ELF-1 (cell line): ENCODE measurements at regions not wholly inside any gene's neighbourhood (a gene's known extent, or its start where the extent isn't known, plus 50 kb on each side); places are given as distances from the start of the nearest gene placed in this dataset.
"Not testable (repeated sequence)": the region's sequence is repeated elsewhere in the genome, so short reads cannot be mapped to it uniquely, and the experiment has no call there.

Source experiments
- DNase-seq: peaks from one replicate; pipeline ENCODE4 v3.0.0-alpha.2; 2016; ENCODE audit warnings: low read depth, low spot score

DNA sequence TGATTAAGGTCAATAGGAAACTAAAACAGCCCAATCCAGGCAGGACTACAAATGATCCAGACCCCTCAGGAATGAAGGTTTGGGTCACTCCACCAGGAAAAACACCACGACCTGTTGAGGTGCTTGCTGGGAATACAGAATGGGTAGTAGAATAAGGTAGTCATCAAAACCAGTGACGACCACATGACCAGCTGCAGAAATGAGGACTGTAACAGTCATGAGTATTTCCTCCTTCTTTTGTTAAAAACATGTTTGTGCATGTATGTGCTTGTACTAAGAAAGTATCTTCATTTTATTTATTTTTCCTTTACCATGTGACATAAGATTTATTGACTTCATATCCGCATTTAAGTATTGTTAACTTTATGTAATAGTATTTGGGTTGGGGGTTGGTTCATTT is 603.5 kb upstream of the NR3C2 start:
- no peak for DNase-seq

DNA sequence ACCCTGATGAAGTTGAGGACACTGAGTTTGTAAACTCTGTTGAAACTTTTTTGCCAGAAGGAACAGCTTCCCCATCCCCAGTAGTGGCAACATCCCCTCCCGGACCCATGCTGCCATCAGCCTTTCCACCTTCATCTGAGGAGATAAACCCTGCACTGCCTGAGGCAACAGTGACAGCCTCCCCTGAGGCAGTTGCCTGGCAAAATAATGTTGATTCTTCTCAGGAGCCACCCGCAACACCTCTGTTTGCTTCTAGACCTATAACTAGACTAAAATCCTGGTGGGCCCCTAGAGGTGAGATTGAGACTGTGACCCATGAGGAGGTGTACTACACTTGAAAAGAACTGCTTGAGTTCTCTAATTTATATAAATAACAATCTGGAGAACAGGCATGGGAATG is 597.6 kb upstream of the NR3C2 start:
- not testable (repeated sequence) for DNase-seq

DNA sequence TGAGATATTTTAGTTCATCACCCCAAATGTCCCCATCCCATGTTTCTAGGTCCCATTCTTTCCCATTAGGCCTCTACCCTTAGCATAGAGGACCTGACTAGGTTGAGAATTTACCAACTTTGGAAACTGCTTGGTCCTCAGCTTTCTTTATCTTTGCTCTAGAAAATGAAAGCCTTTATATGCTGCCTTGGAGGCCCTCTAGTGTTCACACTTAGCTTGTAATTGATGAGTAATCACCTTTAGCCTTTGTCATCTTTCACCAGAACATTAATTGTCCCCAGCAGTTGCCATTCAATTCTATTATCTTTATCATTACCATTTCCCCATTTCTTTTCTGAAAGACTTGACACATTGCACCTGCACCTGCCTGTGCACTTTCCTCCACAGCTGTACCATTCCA is 589.2 kb upstream of the NR3C2 start:
- no peak for DNase-seq

DNA sequence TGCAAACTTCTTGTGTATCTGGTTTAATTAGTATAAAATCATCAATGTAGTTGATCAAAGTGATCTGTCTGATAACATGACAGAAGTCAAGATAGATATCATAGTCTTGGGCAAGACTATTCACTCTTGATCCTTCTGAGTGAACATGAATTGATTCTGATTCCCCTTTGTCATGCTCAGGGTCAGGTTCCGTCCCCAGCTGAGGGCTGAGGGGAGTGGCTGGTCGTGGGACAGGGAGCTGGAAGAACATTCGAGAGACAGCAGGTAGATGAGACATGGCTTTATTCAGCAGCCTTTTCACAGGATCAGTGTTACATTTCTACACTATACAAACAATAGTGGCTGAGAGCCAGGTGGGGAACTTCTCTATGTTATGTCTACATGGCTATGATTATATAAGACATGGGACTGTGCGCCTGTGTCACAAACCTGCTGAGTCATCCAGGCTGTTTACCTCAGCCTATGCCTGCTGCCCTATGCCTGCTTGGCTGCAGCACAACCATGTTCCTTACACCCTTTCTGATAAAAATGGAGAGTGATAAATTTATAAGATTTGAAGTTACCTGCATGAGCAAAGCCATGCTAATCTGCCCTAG is 586.9 kb upstream of the NR3C2 start:
- peak; percentile 2 for DNase-seq

DNA sequence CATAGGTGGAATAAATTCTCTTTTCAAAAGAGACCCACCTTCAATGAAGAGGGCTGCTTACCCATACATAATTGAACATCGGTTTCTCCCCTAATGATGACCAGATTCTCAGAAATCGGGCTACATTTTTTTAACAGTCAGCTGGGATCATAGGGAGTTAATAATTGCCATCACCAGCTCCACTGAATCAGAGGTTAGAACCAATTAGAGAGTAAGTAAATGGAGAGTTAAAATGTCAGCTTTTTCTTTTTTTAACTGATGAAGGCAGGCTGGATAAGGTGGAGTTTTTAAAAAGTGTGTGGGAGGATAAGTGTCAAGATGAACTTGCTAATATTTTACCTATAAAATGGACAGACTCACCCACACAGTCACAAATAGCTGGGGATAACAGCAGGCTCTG is 584.5 kb upstream of the NR3C2 start:
- DNase-seq, result no peak

DNA sequence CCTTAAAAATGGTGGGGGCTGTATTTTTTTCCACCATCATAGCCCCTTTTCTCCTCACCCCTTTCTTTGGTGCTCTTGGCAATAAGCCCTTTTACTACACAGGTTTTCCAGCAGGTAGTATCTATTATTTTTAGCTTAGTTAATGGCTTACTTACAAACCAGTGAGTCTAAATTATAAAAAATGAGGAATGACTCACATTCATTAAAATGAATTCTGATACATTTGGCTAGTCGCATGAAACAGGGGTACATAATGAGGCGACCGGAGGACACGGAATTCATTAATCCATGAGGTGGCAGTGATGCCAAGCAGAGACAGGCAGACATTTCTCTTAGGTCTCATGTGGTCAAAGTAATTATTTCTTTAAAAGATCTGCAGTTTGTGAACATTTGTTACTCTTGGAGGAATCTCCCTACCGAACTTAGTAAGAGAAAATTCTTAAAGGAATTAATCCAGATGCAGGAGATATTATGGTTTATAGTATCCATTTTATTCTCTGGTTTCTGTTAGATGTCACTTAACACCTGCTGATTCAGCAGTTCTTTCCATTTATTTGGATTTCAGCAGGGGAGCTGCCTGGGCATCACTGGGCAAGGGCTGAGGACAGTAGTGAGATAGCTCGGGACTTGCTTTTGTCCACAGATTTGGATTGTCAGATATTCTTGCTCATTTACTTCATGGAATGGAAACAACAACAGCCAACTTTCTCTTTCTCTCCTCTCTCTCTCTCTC is 575.0 kb upstream of the NR3C2 start:
- no peak for DNase-seq

DNA sequence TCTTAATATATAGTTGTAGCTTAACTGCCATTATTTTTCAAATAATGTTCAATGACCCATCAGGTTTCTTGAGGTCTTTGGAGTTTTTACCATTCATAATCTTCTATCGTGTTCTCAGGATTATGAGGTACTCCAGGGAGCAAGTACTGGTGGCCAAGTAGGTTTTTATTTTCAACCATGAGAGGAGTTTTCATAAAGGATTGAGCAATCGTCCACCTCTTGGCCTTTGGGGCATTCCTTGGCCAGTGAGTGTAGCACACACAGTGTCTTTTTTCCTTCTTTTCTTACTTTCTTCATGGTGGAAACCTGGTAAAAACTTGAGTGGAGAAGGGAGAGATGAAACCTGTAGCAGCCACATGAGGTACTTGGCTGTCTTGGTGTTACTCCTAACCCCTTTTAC is 567.0 kb upstream of the NR3C2 start:
- DNase-seq, result no peak

DNA sequence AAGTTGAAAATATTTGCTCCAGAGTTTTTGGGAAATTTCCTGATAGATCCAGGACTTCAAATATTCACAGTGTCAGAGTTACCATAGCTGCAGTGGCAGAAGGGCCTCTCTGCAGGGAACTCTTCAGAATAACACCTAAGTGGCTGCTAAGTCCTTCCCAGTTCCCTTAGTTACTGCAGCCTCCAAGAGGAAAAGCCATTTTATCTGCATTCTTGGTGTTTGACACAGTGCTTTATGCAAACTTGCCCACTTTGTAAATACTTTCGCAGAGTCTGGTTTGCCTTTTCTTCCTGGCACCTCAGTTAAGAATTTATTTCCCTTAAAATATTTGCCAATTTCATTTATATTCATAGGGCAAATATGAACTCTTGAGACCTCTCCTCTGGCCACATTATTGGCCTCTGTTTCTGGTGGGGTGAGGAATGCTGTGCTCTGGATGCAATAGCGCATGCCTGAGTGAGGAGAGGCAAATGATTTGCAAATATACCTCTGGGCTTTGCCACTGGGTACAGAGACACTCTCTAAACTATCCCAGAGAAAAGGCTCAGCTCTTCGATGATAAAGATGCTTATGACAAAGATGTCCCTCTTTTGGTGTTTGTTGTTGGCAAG is 566.3 kb upstream of the NR3C2 start:
- DNase-seq, result no peak

DNA sequence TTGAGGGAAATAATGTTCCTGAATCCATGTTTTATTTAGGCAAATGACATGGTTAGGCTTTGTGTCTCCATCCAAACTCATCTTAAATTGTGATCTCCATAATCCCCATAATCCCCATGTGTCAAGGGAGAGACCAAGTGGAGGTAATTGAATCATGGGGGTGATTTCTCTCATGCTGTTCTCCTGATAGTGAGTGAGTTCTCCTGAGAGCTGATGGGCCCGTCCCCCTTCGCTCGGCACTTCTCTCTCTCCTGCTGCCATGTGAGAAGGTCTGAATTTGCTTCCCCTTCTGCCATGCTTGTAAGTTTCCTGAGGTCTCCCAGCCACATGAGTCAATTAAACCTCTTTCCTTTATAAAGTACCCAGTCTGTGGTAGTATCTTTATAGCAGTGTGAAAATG is 563.0 kb upstream of the NR3C2 start:
- no peak for DNase-seq

DNA sequence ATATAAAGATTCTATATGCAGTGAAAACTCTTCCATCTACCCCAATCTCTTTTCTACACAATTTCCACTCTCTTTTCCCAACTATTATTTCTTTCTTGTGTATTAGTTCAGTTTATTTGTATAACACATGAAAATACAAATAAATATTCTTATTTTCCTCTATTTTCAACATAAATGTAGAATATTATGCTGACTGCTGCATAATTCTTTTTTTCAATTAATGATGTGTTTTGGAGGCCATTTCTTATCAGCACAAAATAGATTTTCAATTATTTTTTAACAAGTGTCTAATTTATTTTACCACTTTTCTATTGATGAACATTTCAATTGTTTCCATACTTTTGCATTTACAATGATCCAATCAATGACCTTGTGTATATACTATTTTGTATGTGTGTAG is 557.7 kb upstream of the NR3C2 start:
- no peak for DNase-seq

DNA sequence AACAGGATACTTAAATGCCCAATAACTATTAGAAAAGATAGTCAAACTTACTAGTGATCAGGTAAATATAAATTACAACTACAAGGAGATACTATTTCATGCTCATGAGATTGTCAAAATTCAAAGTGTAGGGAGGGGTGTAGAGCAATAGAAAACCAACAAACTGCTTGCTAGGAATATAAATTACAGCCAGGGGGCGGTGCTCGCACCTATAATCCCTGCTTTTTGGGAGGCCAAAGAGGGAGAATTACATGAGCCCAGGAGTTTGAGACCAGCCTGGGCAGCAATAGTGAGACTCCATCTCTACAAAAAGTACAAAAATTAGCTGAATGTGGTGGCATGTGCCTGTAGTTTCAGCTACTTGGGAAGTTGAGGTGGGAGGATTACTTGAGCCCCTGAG is 556.5 kb upstream of the NR3C2 start:
- DNase-seq, result peak; percentile 44

DNA sequence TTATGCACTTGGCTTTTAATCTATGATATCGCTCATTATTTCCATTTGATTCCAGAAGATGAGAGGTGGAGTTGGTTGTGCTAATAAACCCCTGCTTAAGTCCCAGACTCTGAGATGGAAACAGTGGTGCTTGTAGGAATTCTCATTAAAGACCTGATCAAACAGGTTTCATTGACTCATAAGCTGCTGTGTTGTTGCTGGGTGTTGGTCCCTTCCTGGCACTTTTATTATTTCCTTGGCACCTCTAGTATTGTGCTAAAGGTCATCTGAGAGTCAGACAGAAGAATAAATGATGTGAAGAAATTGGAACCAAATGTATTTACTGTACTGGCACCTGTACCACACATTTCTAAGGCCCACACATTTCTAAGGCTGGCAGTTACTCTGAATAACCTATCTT is 544.7 kb upstream of the NR3C2 start:
- DNase-seq, result no peak

DNA sequence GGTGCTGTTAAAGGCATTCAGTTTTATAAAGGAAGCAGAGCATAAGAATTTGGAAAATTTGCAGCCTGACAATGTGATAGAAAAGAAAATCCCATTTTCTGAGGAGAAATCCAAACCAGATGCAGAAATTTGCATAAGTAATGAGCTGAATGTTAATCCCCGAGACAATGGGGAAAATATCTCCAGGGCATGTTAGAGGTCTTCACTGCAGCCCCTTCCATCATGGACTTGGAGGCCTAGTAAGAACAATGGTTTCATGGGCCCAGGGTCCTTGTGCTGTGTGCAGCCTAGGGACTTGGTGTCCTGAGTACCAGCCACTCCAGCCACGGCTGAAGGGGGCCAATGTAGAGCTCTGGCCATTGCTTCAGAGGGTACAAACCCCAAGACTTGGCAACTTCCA is 542.7 kb upstream of the NR3C2 start:
- DNase-seq, result no peak

DNA sequence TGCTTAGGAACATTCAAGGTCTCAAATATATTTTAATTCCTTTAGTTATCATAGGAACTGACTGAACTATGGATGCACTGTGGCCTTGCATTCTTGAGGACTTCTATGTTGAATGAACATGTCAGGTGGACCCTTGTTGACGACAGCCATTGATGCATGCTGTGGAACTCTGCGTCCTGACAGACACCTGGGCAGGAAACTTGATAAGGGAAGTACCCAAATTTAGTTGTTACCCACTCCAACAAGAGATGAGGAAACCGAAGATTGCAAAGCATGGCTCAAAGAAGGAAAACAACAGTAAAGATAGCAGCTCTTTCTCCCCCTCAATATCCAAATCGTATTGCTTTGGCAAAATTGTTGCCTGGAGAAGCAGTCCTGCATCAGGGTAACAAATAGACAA is 540.0 kb upstream of the NR3C2 start:
- DNase-seq, result no peak

DNA sequence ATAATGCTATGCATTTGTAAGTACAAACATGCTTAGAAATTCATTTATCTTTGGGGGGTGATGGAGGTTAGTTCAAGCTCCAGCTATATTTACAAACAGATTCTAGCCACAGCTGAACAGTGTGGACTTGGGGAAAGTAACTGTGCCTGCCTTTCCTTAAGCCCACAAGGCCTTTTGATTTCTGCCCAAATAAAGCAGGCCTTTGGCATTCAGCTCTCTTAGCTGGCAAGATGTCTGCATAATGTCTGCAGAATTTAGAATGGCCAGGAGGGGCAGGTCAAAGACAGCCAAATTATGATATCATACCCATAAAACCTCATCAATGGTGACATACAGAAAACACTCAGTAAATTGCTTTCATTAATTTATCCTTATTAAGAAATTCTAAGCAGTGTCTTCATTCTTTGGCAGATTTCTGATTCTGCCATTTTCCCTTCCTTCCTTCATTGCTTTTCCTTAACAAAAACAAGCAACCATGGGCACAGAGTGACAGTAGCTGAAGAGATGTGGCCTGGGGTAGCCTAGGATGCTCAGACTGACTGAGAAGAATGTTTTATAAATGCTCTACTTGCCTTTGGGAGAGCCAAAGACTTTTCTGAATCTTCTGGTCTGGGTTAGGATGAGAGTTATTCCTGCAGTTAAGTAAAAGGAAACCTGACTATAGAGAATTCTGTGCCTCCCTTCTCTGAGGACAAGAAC is 538.7 kb upstream of the NR3C2 start:
- no peak for DNase-seq

DNA sequence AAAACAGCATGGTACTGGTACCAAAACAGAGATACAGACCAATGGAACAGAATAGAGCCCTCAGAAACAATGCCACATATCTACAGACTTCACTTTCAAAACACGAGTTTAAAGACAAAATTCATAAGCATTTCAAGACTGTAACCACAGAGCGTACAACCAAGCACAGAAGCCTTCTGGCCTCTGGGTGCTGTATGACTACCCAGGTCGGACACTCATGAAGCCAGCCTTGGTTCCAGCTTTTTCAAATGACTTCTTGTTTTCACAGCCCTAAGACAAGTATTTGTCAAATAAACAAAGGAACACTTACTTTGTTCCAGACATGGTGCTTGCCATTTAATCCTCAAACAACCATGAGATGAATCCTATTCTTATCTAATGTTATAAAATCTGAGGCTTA is 536.1 kb upstream of the NR3C2 start:
- DNase-seq, result no peak

DNA sequence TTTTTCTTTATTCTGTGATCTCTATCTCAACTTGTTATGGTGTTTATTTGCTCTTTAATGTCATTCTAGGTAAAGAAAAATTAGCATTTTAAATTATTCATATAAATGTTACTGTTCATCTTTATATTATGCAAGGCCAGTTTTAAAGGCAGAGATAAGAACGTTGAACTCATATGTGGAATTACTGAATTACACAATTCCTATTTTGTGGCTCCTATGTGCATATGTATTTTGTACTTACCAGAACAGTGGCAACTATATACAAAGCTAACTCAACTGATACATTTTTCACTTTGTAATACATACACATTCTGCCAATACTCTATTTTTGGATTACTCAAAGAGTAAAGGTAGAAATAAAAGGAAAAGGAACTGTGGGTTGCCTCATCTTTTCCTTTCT is 533.2 kb upstream of the NR3C2 start:
- DNase-seq, result no peak

DNA sequence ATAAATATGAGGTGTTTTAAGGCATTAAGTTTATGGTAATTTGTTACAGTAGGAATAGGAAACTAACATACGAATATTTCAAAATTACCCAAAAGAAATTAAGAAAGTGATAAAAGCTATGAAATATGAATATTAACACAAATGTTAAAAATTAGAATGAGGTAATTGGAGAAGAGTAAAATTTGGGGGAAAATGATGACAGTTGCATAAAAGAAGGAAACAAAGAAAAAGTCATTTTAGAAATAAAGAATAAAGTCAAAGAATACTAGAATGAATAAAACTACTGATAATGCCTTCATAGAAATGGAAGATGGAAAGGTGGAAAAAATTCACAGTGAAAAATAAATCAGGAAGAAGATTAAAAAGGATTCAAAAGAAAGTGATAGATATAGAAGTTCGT is 522.9 kb upstream of the NR3C2 start:
- DNase-seq, result no peak

DNA sequence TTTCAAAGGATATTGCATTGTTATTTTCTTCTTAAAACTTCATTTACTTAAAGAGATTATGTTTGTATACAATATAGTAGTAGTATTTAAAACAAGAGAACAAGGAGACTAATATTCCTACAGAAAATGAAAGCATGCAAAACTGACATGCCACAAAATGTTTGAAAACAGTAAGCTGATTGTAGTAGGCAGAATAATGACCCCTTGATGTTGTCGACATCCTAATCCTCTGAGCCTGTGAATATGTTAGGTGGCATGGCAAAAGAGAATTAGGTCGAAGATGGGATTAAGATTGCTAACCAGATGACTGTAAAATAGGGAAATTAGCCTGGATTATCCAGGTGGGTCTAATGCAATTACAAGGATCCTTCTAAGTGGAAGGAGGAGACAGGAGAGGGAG is 522.2 kb upstream of the NR3C2 start:
- no peak for DNase-seq

DNA sequence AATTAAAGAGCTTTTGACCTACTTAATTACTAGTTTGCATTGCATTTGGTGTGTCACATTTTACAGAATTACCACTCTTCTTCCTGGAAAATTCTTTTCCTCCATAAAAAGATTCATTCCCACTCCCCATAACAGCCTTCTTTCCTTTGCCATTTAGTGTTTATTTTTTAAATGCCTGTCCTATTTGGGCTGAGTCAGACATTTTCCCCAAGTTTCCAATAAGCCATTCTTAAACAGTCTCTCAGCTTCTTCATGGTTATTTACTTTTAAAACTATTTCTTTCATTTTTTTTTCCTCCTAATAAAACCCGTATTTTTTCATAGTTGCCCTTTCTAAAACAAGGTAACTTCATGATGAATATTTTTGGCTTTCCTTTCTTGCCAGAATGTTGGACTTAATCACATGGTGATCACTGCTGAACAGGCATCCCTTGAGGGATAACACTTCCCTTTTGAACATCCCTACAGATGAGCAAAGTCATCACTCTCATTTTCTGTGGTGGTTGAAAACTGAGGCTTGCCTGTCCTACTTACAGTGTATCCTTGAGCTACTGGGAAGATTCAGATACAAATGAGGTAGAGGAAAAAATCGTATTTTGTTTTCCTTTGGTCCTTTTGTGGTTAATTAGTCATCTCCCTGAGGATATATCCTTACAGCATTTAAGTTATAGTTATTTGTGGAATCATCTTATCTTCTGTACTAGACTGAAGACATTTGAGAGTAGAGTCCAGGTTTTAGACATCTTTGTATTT is 520.5 kb upstream of the NR3C2 start:
- no peak for DNase-seq

DNA sequence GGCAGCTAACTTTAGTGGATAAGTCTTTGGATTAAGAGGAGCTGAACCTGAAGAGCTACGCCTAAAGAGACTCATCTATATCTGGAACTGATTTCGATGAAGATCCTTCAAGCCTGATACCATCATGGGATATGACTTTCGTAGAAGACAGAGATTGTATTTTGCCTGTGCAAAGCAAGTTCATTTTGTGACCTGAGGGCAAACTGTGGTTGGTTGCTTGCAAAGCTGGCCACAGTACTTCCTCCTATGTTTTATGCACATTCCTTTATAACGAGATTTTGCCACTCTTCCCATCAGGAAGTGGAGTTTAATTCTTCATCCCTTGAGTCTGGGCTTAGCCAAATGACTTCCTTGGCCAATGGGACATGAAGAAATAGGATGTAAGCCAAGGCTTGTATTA is 519.3 kb upstream of the NR3C2 start:
- no peak for DNase-seq

DNA sequence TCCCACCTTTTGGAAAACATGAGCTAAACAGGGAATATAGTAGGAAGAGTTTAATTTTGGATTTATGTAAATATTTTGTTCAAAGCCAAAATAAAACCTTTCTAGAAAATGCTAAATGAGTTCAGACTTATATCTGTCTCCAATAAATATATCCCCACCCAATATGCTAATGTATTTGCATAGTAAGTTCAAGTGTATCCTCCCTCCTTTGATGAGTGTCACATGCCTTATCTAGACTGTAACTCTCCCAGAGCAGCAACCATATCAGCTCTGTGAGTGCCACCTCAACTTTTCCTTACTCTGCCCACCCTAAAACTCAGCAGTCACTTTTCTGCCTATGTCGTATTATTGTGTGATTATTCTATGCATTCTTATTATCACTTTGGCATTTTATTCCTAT is 516.1 kb upstream of the NR3C2 start:
- no peak for DNase-seq
